Renal cortical epithelial cell (primary cell): ENCODE measurements at regions not wholly inside any gene's neighbourhood (a gene's known extent, or its start where the extent isn't known, plus 50 kb on each side); places are given as distances from the start of the nearest gene placed in this dataset.
"Not testable (repeated sequence)": the region's sequence is repeated elsewhere in the genome, so short reads cannot be mapped to it uniquely, and the experiment has no call there.

ENCODE experiments used
- DNase-seq: peaks from one replicate; pipeline ENCODE4 v3.0.0-alpha.2; 2011; ENCODE audit warnings: low read depth

DNA sequence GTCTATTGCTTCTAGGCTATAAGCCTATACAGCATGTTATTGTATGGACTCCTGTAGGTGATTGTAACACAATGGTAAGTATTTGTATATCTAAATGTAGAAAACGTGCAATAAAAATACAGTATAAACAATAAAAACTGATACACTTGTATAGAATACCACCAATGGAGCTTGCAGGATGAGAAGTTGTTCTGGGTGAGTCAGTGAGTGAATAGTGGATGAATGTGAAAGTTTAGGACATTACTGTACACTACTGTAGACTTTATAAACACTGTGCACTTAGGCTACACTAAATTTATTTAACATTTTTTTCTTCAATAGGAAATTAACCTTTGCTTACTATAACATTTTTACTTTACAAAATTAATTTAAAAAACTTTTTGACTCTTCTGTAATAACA, 679.2 kb upstream of the ZNF804A start:
- no peak for DNase-seq

- DNase-seq, result no peak
These were observed 678.4 kb upstream of the ZNF804A start for GRCh38 chr2:183919926-183920325.

- DNase-seq, result no peak
These were observed 673.0 kb upstream of the ZNF804A start for GRCh38 chr2:183925281-183925680.

DNA sequence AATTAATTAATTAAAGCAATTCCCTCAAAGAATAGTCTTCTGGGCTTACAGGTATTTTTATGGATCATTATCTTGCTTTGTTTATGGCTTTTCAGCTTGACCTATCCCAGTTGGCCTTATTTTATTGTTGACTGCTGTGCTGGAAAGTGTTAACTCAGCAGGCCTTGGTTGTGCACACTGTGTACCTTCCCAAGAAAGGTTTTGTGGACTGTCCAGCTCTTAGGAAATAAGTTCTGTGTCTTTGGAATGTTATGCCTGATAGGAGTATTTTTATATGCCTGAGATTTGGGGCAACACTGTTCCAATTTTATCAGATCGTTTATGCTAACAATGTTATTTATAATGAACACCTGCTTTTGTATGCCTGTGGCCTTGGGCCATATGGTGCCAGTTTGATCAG, 671.9 kb upstream of the ZNF804A start:
- DNase-seq, result no peak

DNA sequence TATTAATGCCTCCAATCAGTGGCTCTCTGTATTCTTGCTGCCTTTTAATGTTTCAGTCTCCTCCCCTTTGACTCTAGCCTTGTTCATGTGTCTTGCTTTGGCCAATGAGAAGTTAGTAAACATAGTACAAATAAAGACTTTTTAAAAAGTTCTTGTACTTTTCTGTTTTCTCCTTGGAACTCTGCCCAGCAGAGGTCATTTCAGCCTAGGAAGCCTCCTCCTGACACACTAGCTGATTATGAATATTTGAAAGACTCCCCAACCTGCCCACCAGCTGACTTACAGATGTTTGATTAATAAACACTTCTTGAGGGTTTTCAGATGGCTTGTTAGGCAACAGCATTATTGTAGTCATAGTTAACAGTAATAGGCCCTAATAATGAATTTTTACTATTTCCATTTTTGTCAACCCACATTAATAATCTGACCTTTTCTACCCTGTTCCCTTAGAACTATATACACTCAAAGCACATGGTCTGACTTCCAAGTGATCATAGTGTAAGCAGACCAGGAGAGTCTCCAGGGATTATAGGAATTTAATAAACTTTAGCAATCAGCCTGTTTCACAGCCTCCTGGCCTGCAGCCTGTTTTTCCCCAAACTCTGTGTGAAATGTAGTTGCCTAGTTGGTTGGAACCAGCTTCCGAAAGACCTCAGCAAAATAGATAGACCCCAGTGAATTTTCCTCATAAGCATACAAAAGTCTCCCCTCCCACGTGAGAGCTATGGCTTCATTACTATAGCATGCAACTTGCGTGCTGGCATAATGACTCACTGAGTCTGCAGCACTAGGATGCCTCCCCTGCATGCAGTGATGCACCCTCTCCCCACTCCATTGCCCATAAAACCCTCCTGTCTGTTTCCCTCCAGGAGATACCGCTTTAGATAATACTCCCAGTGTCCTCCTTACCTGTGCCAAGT, 670.7 kb upstream of the ZNF804A start:
- peak; percentile 1 for DNase-seq

DNA sequence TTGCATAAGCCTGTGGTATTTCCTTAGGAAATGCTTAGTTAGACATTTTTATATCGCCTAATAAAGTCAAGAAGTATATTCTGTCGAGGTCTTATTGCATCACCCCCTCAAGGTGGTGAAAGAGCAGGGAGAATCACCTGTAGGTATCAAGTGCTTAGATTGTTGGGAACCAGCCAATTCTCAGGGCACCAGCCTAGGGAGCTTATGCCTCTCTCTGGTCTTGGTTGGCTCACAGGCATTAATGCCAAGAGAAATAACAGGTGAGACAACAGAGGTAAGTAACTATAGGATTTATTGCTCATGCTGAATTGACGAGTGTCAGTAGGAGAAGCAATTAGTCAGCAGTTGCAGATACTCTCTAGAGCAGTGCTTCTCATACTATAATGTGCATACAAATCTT, 663.3 kb upstream of the ZNF804A start:
- DNase-seq, result no peak

DNA sequence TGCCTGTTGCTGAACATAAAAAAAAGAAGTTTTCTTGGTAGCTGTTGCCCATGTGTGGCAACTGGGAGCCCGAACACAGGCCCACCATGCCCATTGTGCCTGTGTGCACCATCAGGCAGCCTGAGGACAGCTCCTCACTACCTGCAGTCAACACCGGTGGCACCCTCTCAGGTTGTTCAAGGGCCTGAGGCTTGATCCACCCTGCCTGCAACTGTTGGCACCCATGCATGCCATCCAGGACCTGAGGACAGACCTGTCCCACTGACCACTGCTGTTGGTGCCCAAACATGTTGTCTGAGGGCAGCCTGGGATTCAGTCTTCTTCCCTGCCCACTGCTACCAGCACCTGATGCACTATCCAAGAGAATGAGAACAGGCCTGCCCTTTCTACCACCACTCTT, 661.1 kb upstream of the ZNF804A start:
- DNase-seq, result no peak

GRCh38 chr2:183946193-183946592, 652.1 kb upstream of the ZNF804A start:
- DNase-seq, result no peak

DNA sequence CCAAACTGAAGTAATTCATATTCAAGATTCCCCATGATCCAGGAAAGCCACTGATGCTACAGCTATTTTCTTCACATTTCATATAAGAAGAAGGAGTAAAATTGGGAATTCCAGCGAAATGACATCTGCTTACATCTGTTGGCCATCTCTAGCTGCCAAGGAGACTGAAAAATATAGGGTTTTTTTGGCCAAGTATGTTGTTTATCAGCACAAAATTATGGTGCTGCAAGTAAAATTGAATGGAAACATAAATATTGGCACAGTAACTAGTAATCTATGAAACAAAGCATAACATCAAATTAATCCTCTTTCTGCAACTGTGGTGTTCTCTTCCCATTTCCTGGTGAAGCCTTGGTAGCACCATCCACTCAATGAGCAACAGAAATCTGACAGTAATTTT, 649.5 kb upstream of the ZNF804A start:
- no peak for DNase-seq

- DNase-seq, result no peak
These were observed 647.7 kb upstream of the ZNF804A start for GRCh38 chr2:183950673-183951072.

DNA sequence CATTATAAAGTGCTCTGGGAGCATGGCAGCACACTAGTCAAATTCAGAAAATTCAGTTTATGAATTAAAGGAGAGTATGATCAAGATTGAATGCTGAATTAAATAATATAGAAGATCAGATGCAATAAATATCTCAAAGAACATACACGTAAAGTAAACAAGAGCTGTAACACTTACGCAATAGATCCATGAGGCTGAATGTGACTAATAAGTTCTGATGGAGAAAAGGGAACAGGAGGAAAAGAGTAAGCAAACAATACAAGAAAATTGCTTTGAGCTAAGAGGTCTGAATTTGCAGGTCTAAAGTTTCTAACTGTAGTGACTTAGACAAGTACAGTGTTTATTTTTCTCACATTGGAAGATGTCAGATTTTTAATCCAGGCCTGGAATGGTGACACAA, 646.7 kb upstream of the ZNF804A start:
- peak; percentile 6 for DNase-seq

DNA sequence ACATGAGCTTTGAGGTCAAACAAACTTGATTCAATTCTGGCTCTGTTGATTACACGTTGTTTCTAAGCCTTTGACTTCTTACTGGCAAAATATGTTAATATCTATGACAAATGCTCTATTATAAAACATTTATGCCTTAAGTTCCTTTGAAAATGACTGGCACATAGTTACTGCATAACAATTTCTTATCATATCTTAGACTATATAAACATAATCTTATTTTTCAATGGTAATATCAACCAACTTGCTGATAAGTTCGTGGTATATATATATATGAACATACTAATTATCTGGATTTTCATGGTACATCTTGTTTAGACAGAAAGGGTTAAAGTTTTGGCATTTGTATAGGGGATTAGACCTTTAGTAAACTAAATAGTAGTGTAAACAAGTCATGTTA, 645.6 kb upstream of the ZNF804A start:
- no peak for DNase-seq

DNA sequence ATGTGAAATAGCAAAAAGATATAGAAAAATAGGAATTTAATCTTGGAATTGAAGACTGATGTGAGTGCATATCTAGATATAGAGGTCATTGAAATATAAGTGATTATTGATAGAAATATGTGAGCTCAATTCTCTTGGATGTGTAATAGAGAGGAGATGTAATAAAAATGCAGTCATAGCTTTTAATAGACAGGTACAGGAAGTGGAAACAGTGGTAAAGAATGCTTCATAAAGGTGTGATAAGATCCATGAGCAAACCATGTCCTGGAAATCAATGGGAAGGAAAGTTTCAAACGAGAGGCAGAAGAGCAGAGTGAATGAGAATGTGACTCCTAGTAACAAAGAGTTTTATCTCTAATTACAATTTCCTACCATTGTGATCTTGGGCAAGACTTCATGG, 634.7 kb upstream of the ZNF804A start:
- no peak for DNase-seq

DNA sequence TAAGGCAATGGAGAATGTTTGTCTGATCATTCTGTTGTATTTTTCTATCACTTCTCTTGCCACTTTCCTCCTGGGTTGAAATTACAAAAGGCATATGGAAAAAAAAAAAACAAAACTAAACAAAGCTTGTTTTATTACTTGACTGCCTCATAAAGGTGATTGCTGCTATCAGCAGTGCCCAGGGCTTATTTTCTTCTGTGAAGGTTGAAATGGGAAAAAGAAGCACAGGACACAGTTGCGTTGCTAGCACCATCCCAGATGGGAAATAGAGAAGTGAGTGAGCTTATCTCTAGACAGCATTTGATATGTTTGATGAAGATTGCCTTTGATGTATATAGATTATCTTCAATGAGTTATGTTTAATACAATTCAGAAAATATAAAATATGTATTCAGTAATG, 633.8 kb upstream of the ZNF804A start:
- DNase-seq, result no peak

DNA sequence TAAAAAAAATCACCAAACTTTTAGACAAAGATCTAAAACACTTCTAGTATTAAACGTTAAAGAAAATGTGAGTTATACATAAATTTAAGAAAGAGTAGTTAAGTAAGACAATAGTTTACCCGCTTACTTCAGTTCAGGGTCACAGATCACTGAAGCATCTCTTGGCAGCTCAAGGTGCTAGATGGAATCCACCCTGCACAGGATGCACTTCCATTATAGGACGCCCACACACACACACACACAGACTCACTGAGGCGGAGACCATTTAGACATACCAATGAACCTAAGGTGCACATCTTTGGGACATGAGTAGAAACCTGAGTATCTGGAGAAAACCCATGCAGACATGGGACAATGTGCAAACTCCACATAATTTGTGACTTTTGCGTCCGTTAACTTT, 630.6 kb upstream of the ZNF804A start:
- no peak for DNase-seq

- not testable (repeated sequence) for DNase-seq
These were observed 622.7 kb upstream of the ZNF804A start for GRCh38 chr2:183975676-183976075.

DNA sequence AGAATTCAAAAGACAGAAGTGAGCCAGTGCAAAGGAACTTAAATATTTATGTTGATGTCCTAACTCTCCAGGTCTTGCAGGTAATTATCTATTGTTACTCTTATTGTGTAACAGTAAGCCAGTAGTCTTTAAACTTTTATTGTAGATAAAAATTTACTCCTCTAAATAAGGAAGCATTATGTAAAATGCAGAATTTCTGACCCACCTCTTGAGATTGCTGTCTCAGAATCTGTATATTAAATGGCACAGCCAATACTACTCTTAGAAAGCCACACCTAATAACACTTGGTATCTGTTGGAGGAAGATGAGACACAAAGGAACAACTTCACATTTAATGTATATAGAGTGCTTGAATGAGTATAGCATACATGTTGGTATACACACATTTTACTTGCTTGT, 613.5 kb upstream of the ZNF804A start:
- DNase-seq, result no peak

GRCh38 chr2:183991968-183992367, 606.4 kb upstream of the ZNF804A start:
- no peak for DNase-seq

- DNase-seq, result no peak
These were observed 605.3 kb upstream of the ZNF804A start for GRCh38 chr2:183993052-183993451.

- DNase-seq, result peak; percentile 41
These were observed 602.7 kb upstream of the ZNF804A start for GRCh38 chr2:183995632-183996031.

GRCh38 chr2:183996825-183997793, 601.2 kb upstream of the ZNF804A start:
- no peak for DNase-seq

DNA sequence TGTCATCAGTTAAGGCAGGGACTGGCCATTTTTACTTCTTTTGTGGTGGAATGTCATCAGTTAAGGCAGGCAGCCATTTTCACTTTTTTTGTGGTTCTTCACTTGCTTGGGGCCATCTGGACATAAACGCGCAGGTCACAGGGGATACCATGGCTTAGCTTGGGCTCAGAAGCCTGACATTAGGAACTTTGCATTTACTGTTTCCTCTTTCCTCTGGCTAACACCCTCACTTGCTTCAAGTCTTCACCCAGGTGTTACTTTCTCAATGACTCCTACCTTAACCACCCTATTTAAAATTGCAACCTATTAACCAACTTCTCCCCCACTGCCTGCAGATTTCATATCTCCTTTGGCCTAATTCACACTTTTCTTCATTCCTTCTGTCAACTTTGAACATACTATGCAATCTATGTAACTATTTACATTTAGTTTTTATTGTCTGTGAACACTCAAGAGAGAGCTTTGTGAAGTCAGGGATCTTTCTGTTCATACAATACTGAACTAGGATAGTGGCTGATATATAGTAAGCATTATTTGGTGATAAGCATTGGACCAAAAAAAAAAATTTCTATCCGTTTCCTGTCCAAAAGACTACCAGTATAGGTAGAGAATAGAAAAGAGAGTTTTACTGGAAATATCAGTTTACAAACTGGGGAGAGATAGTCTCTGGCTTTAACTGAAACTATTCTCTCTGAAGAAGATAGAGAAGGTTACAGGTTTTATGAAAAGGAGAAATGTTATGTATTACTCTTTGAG, 600.1 kb upstream of the ZNF804A start:
- no peak for DNase-seq
